NOMO-1 treated with dmso at 0.1 percent for 144 hours (cell line): ENCODE measurements at regions not wholly inside any gene's neighbourhood (a gene's known extent, or its start where the extent isn't known, plus 50 kb on each side); places are given as distances from the start of the nearest gene placed in this dataset.

Experiments used
- DNase-seq: peaks from one replicate; lab custom pipeline; 2025; ENCODE audit not compliant: unreplicated experiment; lab: John Stamatoyannopoulos, UW

- no peak for DNase-seq
Observed at GRCh38 chr18:7288544-7288943, 57.7 kb downstream of the LRRC30 start.

GRCh38 chr18:7290077-7290476 is 59.2 kb downstream of the LRRC30 start:
- DNase-seq = no peak

GRCh38 chr18:7291046-7291445 is 60.2 kb downstream of the LRRC30 start:
- DNase-seq = no peak

GRCh38 chr18:7298149-7298548 is 67.3 kb downstream of the LRRC30 start:
- no peak for DNase-seq

- DNase-seq = no peak
Observed at GRCh38 chr18:7301094-7301493, 70.2 kb downstream of the LRRC30 start.

- DNase-seq = no peak
Observed at GRCh38 chr18:7303316-7304060, 72.6 kb downstream of the LRRC30 start.

GRCh38 chr18:7304061-7304370 is 73.1 kb downstream of the LRRC30 start:
- no peak for DNase-seq

- no peak for DNase-seq
Observed at GRCh38 chr18:7305416-7305815, 74.5 kb downstream of the LRRC30 start.

- DNase-seq = no peak
Observed at GRCh38 chr18:7307030-7307429, 76.1 kb downstream of the LRRC30 start.

GRCh38 chr18:7307526-7307925 is 76.6 kb downstream of the LRRC30 start:
- DNase-seq = no peak

- no peak for DNase-seq
Observed at GRCh38 chr18:7317804-7318231, 86.9 kb downstream of the LRRC30 start.

GRCh38 chr18:7319161-7319560 is 88.3 kb downstream of the LRRC30 start:
- no peak for DNase-seq

- DNase-seq = no peak
Observed at GRCh38 chr18:7321831-7322230, 90.9 kb downstream of the LRRC30 start.

GRCh38 chr18:7322817-7323485 is 92.1 kb downstream of the LRRC30 start:
- no peak for DNase-seq

- DNase-seq = no peak
Observed at GRCh38 chr18:7325126-7325430, 94.2 kb downstream of the LRRC30 start.

GRCh38 chr18:7329016-7329415 is 98.1 kb downstream of the LRRC30 start:
- no peak for DNase-seq

- no peak for DNase-seq
Observed at GRCh38 chr18:7332452-7332851, 101.6 kb downstream of the LRRC30 start.

- no peak for DNase-seq
Observed at GRCh38 chr18:7333025-7333562, 102.2 kb downstream of the LRRC30 start.

- no peak for DNase-seq
Observed at GRCh38 chr18:7334973-7335568, 104.2 kb downstream of the LRRC30 start.

GRCh38 chr18:7336623-7337022 is 105.7 kb downstream of the LRRC30 start:
- no peak for DNase-seq

- DNase-seq = no peak
Observed at GRCh38 chr18:7338846-7339245, 108.0 kb downstream of the LRRC30 start.

- no peak for DNase-seq
Observed at GRCh38 chr18:7341581-7342337, 110.9 kb downstream of the LRRC30 start.
